ENCODE measurements at regions not wholly inside any gene's neighbourhood (a gene's known extent, or its start where the extent isn't known, plus 50 kb on each side); places are given as distances from the start of the nearest gene placed in this dataset.

DNA sequence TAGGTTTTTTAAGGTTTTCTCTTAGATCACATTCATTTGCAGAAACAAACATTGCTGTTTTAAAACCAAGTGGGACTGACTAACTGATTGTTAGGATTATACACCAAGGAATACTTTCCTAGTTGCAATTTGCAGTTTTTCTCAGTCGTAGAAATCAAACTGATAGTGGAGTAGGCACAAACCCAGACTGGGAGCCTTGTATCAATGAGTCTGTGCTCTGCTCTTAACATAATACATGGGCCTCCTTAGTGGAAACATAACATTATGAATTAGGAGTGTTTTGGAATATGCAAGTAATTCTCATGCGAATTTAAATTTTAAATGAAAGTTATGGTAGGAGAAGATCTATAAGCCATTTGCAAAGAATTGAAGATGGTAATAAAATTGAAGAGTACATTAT, 223.5 kb downstream of the CLCN4 start:
- Mint-ChIP-seq H3K27ac (ENCODE audit: unreplicated experiment) (no peak overlapping the region), H3K4me3 (ENCODE audit: unreplicated experiment) (no peak overlapping the region), H3K27me3 (ENCODE audit: unreplicated experiment) (no peaks in the 10 kb centered on the region), H3K9me3 (ENCODE audit: unreplicated experiment) (peaks cover 28% of the 10 kb centered on the region), H3K4me1 (ENCODE audit: unreplicated experiment) (no peaks in the 10 kb centered on the region), H3K36me3 (ENCODE audit: unreplicated experiment) (no peaks in the 10 kb centered on the region)
- TF ChIP-seq CTCF (IDR thresholded peaks at IDR 0.05): no peak
- DNase-seq (ENCODE audit: extremely low spot score, unreplicated experiment): no peak

GRCh38 chrX:10381193-10381592, 224.4 kb downstream of the CLCN4 start:
- no peak overlapping the region for H3K4me3 Mint-ChIP-seq (ENCODE audit: unreplicated experiment)
- no peak for TF ChIP-seq CTCF (IDR thresholded peaks at IDR 0.05)
- peaks cover 24% of the 10 kb centered on the region for H3K9me3 Mint-ChIP-seq (ENCODE audit: unreplicated experiment)
- no peaks in the 10 kb centered on the region for H3K4me1 Mint-ChIP-seq (ENCODE audit: unreplicated experiment)
- no peaks in the 10 kb centered on the region for H3K36me3 Mint-ChIP-seq (ENCODE audit: unreplicated experiment)
- no peaks in the 10 kb centered on the region for H3K27me3 Mint-ChIP-seq (ENCODE audit: unreplicated experiment)
- no peak for DNase-seq (ENCODE audit: extremely low spot score, unreplicated experiment)
- H3K27ac Mint-ChIP-seq (ENCODE audit: unreplicated experiment): no peak overlapping the region

DNA sequence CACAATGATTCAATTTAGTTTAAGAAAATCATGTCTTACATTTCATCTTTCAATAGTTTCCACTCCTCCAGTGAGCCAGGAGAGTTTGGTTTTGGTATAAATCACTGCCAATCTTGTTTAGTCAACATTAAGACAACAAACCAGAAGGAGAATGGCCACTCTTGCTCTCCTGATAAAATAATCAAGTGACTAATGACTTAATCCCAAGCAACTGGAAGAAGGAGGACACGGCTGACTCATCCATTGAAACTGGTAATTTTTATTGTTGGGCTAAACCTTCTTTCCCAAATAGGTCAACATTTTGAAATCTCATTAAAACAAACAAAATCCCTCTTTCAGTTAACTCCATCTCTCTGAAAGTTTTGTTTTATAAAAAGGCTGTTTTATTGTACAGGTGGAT, 230.2 kb downstream of the CLCN4 start:
- DNase-seq (ENCODE audit: extremely low spot score, unreplicated experiment): no peak
- Mint-ChIP-seq H3K27ac (ENCODE audit: unreplicated experiment) (no peak overlapping the region), H3K4me3 (ENCODE audit: unreplicated experiment) (no peak overlapping the region), H3K36me3 (ENCODE audit: unreplicated experiment) (peaks cover 3% of the 10 kb centered on the region), H3K4me1 (ENCODE audit: unreplicated experiment) (no peaks in the 10 kb centered on the region), H3K9me3 (ENCODE audit: unreplicated experiment) (peaks cover 14% of the 10 kb centered on the region), H3K27me3 (ENCODE audit: unreplicated experiment) (no peaks in the 10 kb centered on the region)
- no peak for TF ChIP-seq CTCF (IDR thresholded peaks at IDR 0.05)

GRCh38 chrX:10390187-10390586, 230.2 kb downstream of the MID1 start:
- DNase-seq (ENCODE audit: extremely low spot score, unreplicated experiment): no peak
- Mint-ChIP-seq H3K9me3 (ENCODE audit: unreplicated experiment) (peaks cover 18% of the 10 kb centered on the region), H3K4me1 (ENCODE audit: unreplicated experiment) (no peaks in the 10 kb centered on the region), H3K36me3 (ENCODE audit: unreplicated experiment) (peaks cover 3% of the 10 kb centered on the region), H3K4me3 (ENCODE audit: unreplicated experiment) (no peak overlapping the region), H3K27ac (ENCODE audit: unreplicated experiment) (no peak overlapping the region), H3K27me3 (ENCODE audit: unreplicated experiment) (no peaks in the 10 kb centered on the region)
- TF ChIP-seq CTCF (IDR thresholded peaks at IDR 0.05): no peak

DNA sequence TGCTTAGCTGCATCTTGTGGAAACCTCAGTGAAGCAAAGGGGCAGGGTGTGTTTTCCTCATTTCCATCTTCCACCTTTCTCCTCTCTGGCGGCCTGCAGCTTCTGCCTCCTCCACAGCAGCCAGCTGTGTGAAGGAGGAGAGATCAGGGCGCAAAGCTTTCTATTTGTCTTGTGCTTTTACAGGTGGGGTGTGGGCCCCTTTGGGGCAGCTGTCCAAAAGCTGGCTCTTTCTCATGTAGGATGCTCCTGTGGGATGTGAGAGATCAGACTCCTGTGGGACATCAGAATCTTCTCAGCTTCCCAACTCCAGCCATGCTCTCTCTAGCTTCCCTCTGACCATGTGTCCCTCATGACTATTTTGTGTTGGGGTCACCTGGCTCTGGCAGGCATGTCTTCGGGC, 227.1 kb downstream of the MID1 start:
- Mint-ChIP-seq H3K27me3 (ENCODE audit: unreplicated experiment) (no peaks in the 10 kb centered on the region), H3K36me3 (ENCODE audit: unreplicated experiment) (no peaks in the 10 kb centered on the region), H3K4me3 (ENCODE audit: unreplicated experiment) (no peak overlapping the region), H3K4me1 (ENCODE audit: unreplicated experiment) (no peaks in the 10 kb centered on the region), H3K9me3 (ENCODE audit: unreplicated experiment) (peaks cover 25% of the 10 kb centered on the region), H3K27ac (ENCODE audit: unreplicated experiment) (no peak overlapping the region)
- TF ChIP-seq CTCF (IDR thresholded peaks at IDR 0.05): no peak
- no peak for DNase-seq (ENCODE audit: extremely low spot score, unreplicated experiment)

Measured in osteocyte (in vitro differentiated cells).